Parathyroid adenoma (tissue), 2 donors: ENCODE measurements at regions not wholly inside any gene's neighbourhood (a gene's known extent, or its start where the extent isn't known, plus 50 kb on each side); places are given as distances from the start of the nearest gene placed in this dataset.
"Not testable (repeated sequence)": the region's sequence is repeated elsewhere in the genome, so short reads cannot be mapped to it uniquely, and the experiment has no call there.

Experiments
- H2AFZ ChIP-seq: fragments of 300-600 bp; sonication (generic); one replicate; pipeline ENCODE4 v1.7.0; 2017; ENCODE audit warnings: antibody characterized with exemption, mild to moderate bottlenecking
- H3K27ac ChIP-seq: fragments of 300-600 bp; sonication (generic); one replicate; pipeline ENCODE4 v1.7.0; 2017
- H3K27me3 ChIP-seq: fragments of 300-600 bp; sonication (generic); one replicate; pipeline ENCODE4 v1.7.0; 2017; ENCODE audit warnings: low read length; ENCODE audit not compliant: control insufficient read depth, insufficient read depth
- H3K36me3 ChIP-seq: fragments of 300-600 bp; sonication (generic); one replicate; pipeline ENCODE4 v1.7.0; 2017; ENCODE audit warnings: low read length; ENCODE audit not compliant: control insufficient read depth, insufficient read depth
- H3K4me1 ChIP-seq: fragments of 300-600 bp; sonication (generic); one replicate; pipeline ENCODE4 v1.7.0; 2017; ENCODE audit warnings: control low read depth
- H3K4me2 ChIP-seq: fragments of 300-600 bp; sonication (generic); one replicate; pipeline ENCODE4 v1.7.0; 2017; ENCODE audit warnings: low read length
- H3K4me3 ChIP-seq: fragments of 300-600 bp; sonication (generic); one replicate; pipeline ENCODE4 v1.7.0; 2017; ENCODE audit warnings: low read depth, low read length
- H3K79me2 ChIP-seq: fragments of 300-600 bp; sonication (generic); one replicate; pipeline ENCODE4 v1.7.0; 2017; ENCODE audit warnings: control low read depth
- H3K9ac ChIP-seq: fragments of 300-600 bp; sonication (generic); one replicate; pipeline ENCODE4 v1.7.0; 2017; ENCODE audit warnings: mild to moderate bottlenecking
- H3K9me3 ChIP-seq: fragments of 300-600 bp; sonication (generic); one replicate; pipeline ENCODE4 v1.7.0; 2017; ENCODE audit warnings: low read length; ENCODE audit not compliant: control insufficient read depth
- TF ChIP-seq, protein P1 (sequence below): fragments of 300-600 bp; sonication (generic); IDR thresholded peaks from one replicate; pipeline ENCODE4 v1.7.0; 2017; ENCODE audit warnings: antibody characterized with exemption, mild to moderate bottlenecking
- donor health status: primary hyperparathyroidism.

DNA sequence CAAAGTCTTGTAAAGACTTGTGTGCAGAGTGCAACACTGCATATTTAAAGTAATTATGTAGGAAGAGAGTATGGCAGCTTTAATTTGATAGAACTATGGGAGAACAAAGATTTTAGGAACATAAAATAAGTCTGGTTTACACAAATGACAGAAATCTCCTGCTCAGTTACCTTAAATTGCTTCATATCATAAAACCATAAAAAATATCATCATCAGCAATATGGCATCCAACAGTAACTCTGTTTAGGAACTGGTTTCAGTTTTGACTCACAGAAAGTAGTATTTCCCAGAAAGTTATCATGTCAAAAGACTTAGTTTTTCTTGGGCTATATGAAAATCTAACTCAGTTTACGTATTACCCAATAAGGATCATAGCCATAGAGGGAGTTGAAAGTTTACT is 292.1 kb upstream of the PMFBP1 start:
- Histone ChIP-seq H3K27me3 (no peaks in the 10 kb centered on the region), H2AFZ (no peak overlapping the region), H3K36me3 (no peaks in the 10 kb centered on the region), H3K27ac (no peak overlapping the region), H3K4me2 (no peak overlapping the region), H3K4me1 (no peaks in the 10 kb centered on the region), H3K79me2 (no peaks in the 10 kb centered on the region), H3K9ac (no peak overlapping the region), H3K9me3 (no peaks in the 10 kb centered on the region), H3K4me3 (no peak overlapping the region)
- TF ChIP-seq, protein P1, sequence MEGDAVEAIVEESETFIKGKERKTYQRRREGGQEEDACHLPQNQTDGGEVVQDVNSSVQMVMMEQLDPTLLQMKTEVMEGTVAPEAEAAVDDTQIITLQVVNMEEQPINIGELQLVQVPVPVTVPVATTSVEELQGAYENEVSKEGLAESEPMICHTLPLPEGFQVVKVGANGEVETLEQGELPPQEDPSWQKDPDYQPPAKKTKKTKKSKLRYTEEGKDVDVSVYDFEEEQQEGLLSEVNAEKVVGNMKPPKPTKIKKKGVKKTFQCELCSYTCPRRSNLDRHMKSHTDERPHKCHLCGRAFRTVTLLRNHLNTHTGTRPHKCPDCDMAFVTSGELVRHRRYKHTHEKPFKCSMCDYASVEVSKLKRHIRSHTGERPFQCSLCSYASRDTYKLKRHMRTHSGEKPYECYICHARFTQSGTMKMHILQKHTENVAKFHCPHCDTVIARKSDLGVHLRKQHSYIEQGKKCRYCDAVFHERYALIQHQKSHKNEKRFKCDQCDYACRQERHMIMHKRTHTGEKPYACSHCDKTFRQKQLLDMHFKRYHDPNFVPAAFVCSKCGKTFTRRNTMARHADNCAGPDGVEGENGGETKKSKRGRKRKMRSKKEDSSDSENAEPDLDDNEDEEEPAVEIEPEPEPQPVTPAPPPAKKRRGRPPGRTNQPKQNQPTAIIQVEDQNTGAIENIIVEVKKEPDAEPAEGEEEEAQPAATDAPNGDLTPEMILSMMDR = no peak

DNA sequence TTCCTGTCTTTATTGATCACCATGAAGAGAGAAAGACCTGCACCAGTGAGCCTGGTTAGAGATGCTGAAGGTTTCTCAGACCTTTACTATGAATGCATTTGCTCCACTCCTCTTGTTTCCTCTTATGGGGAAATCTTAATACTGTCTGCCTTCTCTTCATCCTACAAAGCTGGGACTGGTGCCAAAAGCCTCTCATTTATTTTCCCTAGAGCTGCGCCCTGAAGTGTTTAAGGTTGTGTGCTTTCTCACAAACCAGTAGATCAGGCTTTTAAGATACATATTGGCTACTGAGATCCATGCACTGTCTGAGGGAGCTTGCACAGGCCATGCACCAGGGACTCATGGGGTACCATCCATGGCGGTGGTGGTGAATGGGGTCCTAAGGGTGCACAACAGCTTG is 286.1 kb upstream of the PMFBP1 start:
- no peaks in the 10 kb centered on the region for H3K9me3 ChIP-seq
- no peak overlapping the region for H3K27ac ChIP-seq
- no peaks in the 10 kb centered on the region for H3K27me3 ChIP-seq
- no peaks in the 10 kb centered on the region for H3K4me1 ChIP-seq
- no peaks in the 10 kb centered on the region for H3K36me3 ChIP-seq
- no peak overlapping the region for H3K4me3 ChIP-seq
- H3K79me2 ChIP-seq = no peaks in the 10 kb centered on the region
- TF ChIP-seq, protein P1 = no peak
- H2AFZ ChIP-seq = no peak overlapping the region
- H3K9ac ChIP-seq = no peak overlapping the region
- no peak overlapping the region for H3K4me2 ChIP-seq

DNA sequence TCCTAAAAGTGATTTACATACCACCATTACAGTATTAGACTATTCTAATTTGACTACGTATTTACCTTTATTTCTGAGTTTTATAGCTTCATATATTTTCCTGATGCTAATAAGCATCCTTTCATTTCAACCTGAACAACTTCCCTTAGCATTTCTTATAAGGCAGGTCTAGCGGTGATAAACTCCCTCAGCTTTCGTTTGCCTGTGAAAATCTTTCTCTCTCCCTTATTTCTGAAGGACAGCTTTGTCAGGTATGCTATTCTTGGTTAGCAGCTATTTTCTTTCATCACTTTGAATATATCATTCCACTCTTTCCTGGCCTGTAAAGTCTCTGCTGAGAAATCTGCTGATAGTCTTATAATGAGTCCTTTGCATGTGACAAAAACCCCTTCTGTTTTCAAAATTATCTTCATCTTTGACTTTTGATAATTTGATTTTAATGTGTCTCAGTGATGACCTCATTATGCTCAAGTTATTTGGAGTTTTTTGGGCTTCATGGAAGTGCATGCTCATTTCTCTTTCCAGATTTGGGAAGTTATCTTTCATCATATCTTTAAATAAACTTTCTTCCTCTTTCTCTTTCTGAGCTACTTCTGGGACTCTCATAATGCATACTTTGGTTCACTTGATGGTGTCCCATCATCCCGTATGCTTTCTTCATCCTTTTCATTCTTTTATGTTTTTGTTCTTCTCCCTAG is 285.4 kb upstream of the PMFBP1 start:
- Histone ChIP-seq H3K4me1 (no peaks in the 10 kb centered on the region), H3K27me3 (no peaks in the 10 kb centered on the region), H3K79me2 (no peaks in the 10 kb centered on the region), H3K36me3 (no peaks in the 10 kb centered on the region), H3K4me2 (no peak overlapping the region), H3K9me3 (no peaks in the 10 kb centered on the region), H3K27ac (no peak overlapping the region), H3K9ac (no peak overlapping the region), H3K4me3 (no peak overlapping the region), H2AFZ (no peak overlapping the region)
- TF ChIP-seq, protein P1 = no peak

DNA sequence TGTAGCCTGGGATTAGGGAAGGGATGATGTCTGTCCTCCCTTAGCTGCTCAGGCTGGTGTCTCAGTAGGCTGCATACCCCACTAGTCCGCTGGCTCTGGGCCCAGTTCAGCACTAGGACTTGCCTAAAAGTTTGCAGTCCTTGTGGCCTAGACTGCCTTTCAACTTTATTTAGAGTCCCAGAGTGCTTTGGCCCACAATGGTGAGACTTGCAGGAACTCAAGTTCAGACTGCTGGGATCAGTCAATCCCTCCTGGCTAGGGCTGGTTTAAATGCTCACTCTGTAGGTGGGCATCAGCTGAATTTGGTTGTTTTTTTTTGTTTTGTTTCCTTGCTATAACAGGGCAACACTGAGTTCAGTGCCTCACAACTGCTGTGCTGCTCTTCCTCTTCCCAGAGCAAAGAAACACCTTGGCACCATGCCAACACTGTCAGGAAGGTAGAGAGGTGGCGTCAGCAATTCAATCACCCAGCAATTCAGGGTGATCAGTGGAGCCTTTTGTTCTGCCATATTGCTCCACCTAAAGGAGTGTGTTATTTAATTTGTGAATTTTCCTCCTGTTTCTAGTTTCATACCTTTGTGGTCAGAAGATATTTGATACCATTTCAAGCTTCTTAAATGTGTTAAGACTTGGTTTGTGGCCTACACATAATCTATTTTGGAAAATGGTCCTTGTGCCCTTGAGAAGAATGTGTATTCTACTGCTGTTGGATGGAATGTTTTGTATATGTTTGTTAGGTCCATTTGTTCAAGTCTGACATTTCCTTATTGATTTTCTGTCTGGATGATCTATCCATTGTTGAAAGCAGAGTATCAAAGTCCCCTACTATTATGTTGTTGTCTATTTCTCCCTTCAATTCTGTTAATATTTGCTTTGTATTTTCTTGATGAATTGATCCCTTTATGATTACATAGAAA is 284.0 kb upstream of the PMFBP1 start:
- Histone ChIP-seq H3K4me2 (no peak overlapping the region), H3K79me2 (no peaks in the 10 kb centered on the region), H3K27me3 (no peaks in the 10 kb centered on the region), H3K9me3 (peaks cover 5% of the 10 kb centered on the region), H3K4me1 (no peaks in the 10 kb centered on the region), H2AFZ (no peak overlapping the region), H3K9ac (no peak overlapping the region), H3K27ac (no peak overlapping the region), H3K4me3 (no peak overlapping the region), H3K36me3 (no peaks in the 10 kb centered on the region)
- TF ChIP-seq, protein P1 = no peak

DNA sequence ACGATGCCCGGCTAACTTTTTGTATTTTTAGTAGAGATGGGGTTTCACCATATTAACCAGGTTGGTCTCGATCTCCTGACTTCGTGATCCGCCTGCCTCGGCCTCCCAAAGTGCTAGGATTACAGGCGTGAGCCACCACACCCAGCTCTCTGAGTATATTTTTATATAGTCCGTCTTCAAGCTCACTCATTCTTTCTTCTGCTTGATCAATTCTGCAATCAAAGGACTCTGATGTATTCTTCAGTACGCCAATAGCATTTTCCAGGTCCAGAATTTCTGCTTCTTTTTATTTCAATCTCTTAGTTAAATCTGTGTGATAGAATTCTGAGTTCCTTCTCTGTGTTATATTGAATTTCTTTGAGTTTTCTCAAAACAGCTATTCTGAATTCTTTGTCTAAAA is 281.9 kb upstream of the PMFBP1 start:
- H3K27ac ChIP-seq, H3K27me3 ChIP-seq, H3K79me2 ChIP-seq, H3K4me3 ChIP-seq, H2AFZ ChIP-seq, H3K9me3 ChIP-seq, H3K36me3 ChIP-seq, H3K4me2 ChIP-seq, H3K4me1 ChIP-seq, H3K9ac ChIP-seq: not testable (repeated sequence)
